SK-N-SH (cell line): ENCODE measurements at regions not wholly inside any gene's neighbourhood (a gene's known extent, or its start where the extent isn't known, plus 50 kb on each side); places are given as distances from the start of the nearest gene placed in this dataset.

ENCODE experiments used
- CTCF ChIA-PET: fragments of 300-600, 350-600 bp; formaldehyde crosslinking; extraction: SDS; loops from one replicate; lab custom pipeline; 2021; lab: Yijun Ruan, JAX
- POLR2A ChIA-PET: fragments of 350-600 bp; sonication (Branson Sonifier 250); formaldehyde crosslinking; extraction: SDS; loops from one replicate; lab custom pipeline; 2020; ENCODE audit warnings: antibody characterized with exemption, inconsistent platforms; lab: Yijun Ruan, JAX
- DNase-seq: peaks from one replicate; pipeline ENCODE4 v3.0.0; 2012
- H2AFZ ChIP-seq: fragments of 200-600 bp; sonication (generic); 2 replicates; pipeline ENCODE4 v1.8.1; 2016; ENCODE audit warnings: antibody characterized with exemption, mild to moderate bottlenecking, low read depth
- H3F3A ChIP-seq: fragments of 200-600 bp; sonication (generic); replicated peaks from 2 replicates; pipeline ENCODE3; 2016; ENCODE audit warnings: antibody characterized with exemption, mild to moderate bottlenecking; ENCODE audit not compliant: insufficient read depth
- H3K27ac ChIP-seq, 2 experiments: fragments of 200-500 bp in 1 of 2; fragments of 200-600 bp in 1 of 2; sonication (Bioruptor generic) in 1 of 2; sonication (generic), shearing (Covaris generic) in 1 of 2; 2 replicates each; pipeline versions ENCODE4 v1.5.1 to v1.6.1; 2014 to 2016; ENCODE audit warnings: low read depth in 2 of 2, inconsistent platforms in 1 of 2, low read length in 1 of 2, mild to moderate bottlenecking in 1 of 2, mixed read lengths in 1 of 2
- H3K27me3 ChIP-seq: fragments of 200-600 bp; sonication (generic), shearing (Covaris generic); 2 replicates; pipeline ENCODE4 v1.6.1; 2016; ENCODE audit warnings: mixed run types; ENCODE audit not compliant: insufficient read depth
- H3K36me3 ChIP-seq, 2 experiments: fragments of 200-500 bp in 1 of 2; fragments of 200-600 bp in 1 of 2; sonication (Bioruptor generic) in 1 of 2; sonication (generic) in 1 of 2; replicated peaks in 1 of 2; 2 replicates each; pipeline versions ENCODE3 to v1.5.1; 2014 to 2016; ENCODE audit warnings: low read length in 1 of 2, mild to moderate bottlenecking in 1 of 2; ENCODE audit not compliant: insufficient read depth in 2 of 2, control insufficient read depth in 1 of 2
- H3K4me1 ChIP-seq, 2 experiments: fragments of 200-500 bp in 1 of 2; fragments of 200-600 bp in 1 of 2; sonication (Bioruptor generic) in 1 of 2; sonication (generic), shearing (Covaris generic) in 1 of 2; 2 replicates each; pipeline versions ENCODE4 v1.5.1 to v1.6.1; 2014 to 2016; ENCODE audit warnings: low read depth in 1 of 2, low read length in 1 of 2, mixed run types in 1 of 2; ENCODE audit not compliant: insufficient read depth in 2 of 2, control insufficient read depth in 1 of 2
- H3K4me2 ChIP-seq: fragments of 200-600 bp; sonication (generic), shearing (Covaris generic); 2 replicates; pipeline ENCODE4 v1.6.1; 2017; ENCODE audit warnings: mixed run types
- H3K4me3 ChIP-seq, 2 experiments: fragments of 200-500 bp in 1 of 2; fragments of 200-600 bp in 1 of 2; sonication (Bioruptor generic) in 1 of 2; sonication (generic), shearing (Covaris generic) in 1 of 2; 2 replicates each; pipeline versions ENCODE4 v1.5.1 to v1.8.1; 2014 to 2016; ENCODE audit warnings: low read depth in 2 of 2, inconsistent platforms in 1 of 2, low read length in 1 of 2, mild to moderate bottlenecking in 1 of 2, mixed read lengths in 1 of 2, moderate library complexity in 1 of 2
- H3K79me2 ChIP-seq: fragments of 200-600 bp; sonication (generic); 2 replicates; pipeline ENCODE4 v1.8.1; 2017; ENCODE audit warnings: mild to moderate bottlenecking; ENCODE audit not compliant: insufficient read depth
- H3K9ac ChIP-seq: fragments of 200-600 bp; sonication (generic); 2 replicates; pipeline ENCODE4 v1.6.1; 2017; ENCODE audit warnings: mixed run types
- H3K9me2 ChIP-seq: fragments of 200-600 bp; sonication (generic); 2 replicates; pipeline ENCODE4 v1.6.1; 2017; ENCODE audit warnings: mixed run types
- H3K9me3 ChIP-seq: fragments of 200-600 bp; sonication (generic); 2 replicates; pipeline ENCODE4 v1.6.1; 2017; ENCODE audit warnings: mixed run types, mild to moderate bottlenecking, moderate library complexity
- H4K20me1 ChIP-seq: fragments of 200-600 bp; sonication (generic); 2 replicates; pipeline ENCODE4 v1.6.1; 2017; ENCODE audit warnings: mild to moderate bottlenecking, mixed run types; ENCODE audit not compliant: insufficient read depth
- ELF1 ChIP-seq: IDR thresholded peaks from 2 replicates; pipeline ENCODE4 v1.4.0; 2012
- FOXM1 ChIP-seq: IDR thresholded peaks from 2 replicates; pipeline ENCODE4 v1.4.0; 2012; ENCODE audit warnings: low read depth, mild to moderate bottlenecking
- GABPA ChIP-seq: IDR thresholded peaks from 2 replicates; pipeline ENCODE4 v1.4.0; 2012; ENCODE audit warnings: low read depth, mild to moderate bottlenecking
- GATA2 ChIP-seq: sonication (generic); formaldehyde crosslinking; IDR thresholded peaks from 2 replicates; pipeline ENCODE4 v1.5.0; 2020; ENCODE audit warnings: mild to moderate bottlenecking, missing genetic modification reagents
- JUND ChIP-seq: IDR thresholded peaks from 2 replicates; pipeline ENCODE4 v1.4.0; 2012
- MXI1 ChIP-seq: IDR thresholded peaks from 2 replicates; pipeline ENCODE4 v1.6.1; 2012; ENCODE audit warnings: mild to moderate bottlenecking, low read depth, low read length, improper control_type of control experiment
- NFIC ChIP-seq: IDR thresholded peaks from 2 replicates; pipeline ENCODE4 v1.4.0; 2012; ENCODE audit warnings: borderline replicate concordance
- NRF1 ChIP-seq: IDR thresholded peaks from 2 replicates; pipeline ENCODE4 v1.6.1; 2012; ENCODE audit warnings: low read depth, mild to moderate bottlenecking, low read length
- POLR2AphosphoS5 ChIP-seq: IDR thresholded peaks from 2 replicates; pipeline ENCODE4 v1.6.1; 2012; ENCODE audit warnings: low read depth, low read length
- RCOR1 ChIP-seq: fragments of 150-350 bp; IDR thresholded peaks from 2 replicates; pipeline ENCODE4 v1.6.1; 2017; ENCODE audit warnings: antibody characterized with exemption, low read length
- RXRA ChIP-seq: IDR thresholded peaks from 2 replicates; pipeline ENCODE4 v1.4.0; 2012; ENCODE audit warnings: low read depth, mild to moderate bottlenecking, borderline replicate concordance
- WGBS: methylation state at CpG from one replicate; pipeline ENCODE4 v1.1.6; 2017; ENCODE audit warnings: low lambda C conversion rate; 5-methylcytosine and 5-hydroxymethylcytosine counted together
- TF ChIP-seq, protein P1 (sequence below): fragments of 200-600 bp; sonication (generic); IDR thresholded peaks from 2 replicates; pipeline ENCODE4 v1.6.1; 2017; ENCODE audit warnings: antibody characterized with exemption, mild to moderate bottlenecking, moderate library complexity
- TF ChIP-seq, protein P2 (sequence below): IDR thresholded peaks from 2 replicates; pipeline ENCODE4 v1.4.0; 2012; ENCODE audit warnings: low read depth, borderline replicate concordance
- TF ChIP-seq, protein P3 (sequence below): IDR thresholded peaks from 2 replicates; pipeline ENCODE4 v1.6.1; 2012; ENCODE audit warnings: mild to moderate bottlenecking, low read depth, low read length, moderate library complexity
- TF ChIP-seq, protein P4 (sequence below): fragments of 150-350 bp; IDR thresholded peaks from 2 replicates; pipeline ENCODE4 v1.6.1; 2017; ENCODE audit warnings: antibody characterized with exemption, low read length, low read depth, borderline replicate concordance

DNA sequence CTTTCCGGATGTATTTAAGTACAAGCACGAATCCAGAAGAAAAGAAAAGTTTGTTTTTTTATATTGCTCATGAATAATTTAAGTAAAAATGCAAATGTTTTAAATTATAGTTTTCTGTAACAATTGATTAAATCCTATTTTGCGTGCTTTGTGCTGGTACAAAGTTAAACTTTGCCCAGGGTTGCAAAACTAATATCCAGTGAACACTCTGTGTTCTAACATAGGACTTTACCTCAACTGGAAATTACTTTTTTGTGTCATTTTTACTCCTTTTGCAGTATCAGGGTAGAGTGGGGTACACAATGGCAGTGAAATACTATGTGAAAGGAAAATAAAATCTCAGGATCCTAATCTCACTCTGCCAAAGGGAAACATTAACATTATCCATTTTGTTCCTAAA, 801.4 kb upstream of the MBL2 start:
- H3K27ac ChIP-seq: no peak overlapping the region
- no peak overlapping the region for H3K4me2 ChIP-seq
- CTCF ChIA-PET: no interaction called here
- no peaks in the 10 kb centered on the region for H3K9me2 ChIP-seq
- H3K79me2 ChIP-seq: no peaks in the 10 kb centered on the region
- H3F3A ChIP-seq: no peaks in the 10 kb centered on the region
- H3K9ac ChIP-seq: no peak overlapping the region
- no peaks in the 10 kb centered on the region for H4K20me1 ChIP-seq
- no peak overlapping the region for H2AFZ ChIP-seq
- TF ChIP-seq GABPA (no peak), MXI1 (no peak), NRF1 (no peak), RCOR1 (no peak), POLR2AphosphoS5 (no peak), RXRA (no peak)
- TF ChIP-seq, protein P1, sequence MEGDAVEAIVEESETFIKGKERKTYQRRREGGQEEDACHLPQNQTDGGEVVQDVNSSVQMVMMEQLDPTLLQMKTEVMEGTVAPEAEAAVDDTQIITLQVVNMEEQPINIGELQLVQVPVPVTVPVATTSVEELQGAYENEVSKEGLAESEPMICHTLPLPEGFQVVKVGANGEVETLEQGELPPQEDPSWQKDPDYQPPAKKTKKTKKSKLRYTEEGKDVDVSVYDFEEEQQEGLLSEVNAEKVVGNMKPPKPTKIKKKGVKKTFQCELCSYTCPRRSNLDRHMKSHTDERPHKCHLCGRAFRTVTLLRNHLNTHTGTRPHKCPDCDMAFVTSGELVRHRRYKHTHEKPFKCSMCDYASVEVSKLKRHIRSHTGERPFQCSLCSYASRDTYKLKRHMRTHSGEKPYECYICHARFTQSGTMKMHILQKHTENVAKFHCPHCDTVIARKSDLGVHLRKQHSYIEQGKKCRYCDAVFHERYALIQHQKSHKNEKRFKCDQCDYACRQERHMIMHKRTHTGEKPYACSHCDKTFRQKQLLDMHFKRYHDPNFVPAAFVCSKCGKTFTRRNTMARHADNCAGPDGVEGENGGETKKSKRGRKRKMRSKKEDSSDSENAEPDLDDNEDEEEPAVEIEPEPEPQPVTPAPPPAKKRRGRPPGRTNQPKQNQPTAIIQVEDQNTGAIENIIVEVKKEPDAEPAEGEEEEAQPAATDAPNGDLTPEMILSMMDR: no peak
- TF ChIP-seq, protein P2, sequence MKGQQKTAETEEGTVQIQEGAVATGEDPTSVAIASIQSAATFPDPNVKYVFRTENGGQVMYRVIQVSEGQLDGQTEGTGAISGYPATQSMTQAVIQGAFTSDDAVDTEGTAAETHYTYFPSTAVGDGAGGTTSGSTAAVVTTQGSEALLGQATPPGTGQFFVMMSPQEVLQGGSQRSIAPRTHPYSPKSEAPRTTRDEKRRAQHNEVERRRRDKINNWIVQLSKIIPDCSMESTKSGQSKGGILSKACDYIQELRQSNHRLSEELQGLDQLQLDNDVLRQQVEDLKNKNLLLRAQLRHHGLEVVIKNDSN: no peak
- TF ChIP-seq, protein P3, sequence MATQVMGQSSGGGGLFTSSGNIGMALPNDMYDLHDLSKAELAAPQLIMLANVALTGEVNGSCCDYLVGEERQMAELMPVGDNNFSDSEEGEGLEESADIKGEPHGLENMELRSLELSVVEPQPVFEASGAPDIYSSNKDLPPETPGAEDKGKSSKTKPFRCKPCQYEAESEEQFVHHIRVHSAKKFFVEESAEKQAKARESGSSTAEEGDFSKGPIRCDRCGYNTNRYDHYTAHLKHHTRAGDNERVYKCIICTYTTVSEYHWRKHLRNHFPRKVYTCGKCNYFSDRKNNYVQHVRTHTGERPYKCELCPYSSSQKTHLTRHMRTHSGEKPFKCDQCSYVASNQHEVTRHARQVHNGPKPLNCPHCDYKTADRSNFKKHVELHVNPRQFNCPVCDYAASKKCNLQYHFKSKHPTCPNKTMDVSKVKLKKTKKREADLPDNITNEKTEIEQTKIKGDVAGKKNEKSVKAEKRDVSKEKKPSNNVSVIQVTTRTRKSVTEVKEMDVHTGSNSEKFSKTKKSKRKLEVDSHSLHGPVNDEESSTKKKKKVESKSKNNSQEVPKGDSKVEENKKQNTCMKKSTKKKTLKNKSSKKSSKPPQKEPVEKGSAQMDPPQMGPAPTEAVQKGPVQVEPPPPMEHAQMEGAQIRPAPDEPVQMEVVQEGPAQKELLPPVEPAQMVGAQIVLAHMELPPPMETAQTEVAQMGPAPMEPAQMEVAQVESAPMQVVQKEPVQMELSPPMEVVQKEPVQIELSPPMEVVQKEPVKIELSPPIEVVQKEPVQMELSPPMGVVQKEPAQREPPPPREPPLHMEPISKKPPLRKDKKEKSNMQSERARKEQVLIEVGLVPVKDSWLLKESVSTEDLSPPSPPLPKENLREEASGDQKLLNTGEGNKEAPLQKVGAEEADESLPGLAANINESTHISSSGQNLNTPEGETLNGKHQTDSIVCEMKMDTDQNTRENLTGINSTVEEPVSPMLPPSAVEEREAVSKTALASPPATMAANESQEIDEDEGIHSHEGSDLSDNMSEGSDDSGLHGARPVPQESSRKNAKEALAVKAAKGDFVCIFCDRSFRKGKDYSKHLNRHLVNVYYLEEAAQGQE: no peak
- TF ChIP-seq, protein P4, sequence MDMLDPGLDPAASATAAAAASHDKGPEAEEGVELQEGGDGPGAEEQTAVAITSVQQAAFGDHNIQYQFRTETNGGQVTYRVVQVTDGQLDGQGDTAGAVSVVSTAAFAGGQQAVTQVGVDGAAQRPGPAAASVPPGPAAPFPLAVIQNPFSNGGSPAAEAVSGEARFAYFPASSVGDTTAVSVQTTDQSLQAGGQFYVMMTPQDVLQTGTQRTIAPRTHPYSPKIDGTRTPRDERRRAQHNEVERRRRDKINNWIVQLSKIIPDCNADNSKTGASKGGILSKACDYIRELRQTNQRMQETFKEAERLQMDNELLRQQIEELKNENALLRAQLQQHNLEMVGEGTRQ: no peak
- POLR2A ChIA-PET: no interaction called here
- no peaks in the 10 kb centered on the region for H3K9me3 ChIP-seq
- no peaks in the 10 kb centered on the region for H3K36me3 ChIP-seq
- WGBS: 28% methylated on average over 3 of the region's 3 CpGs
- H3K27me3 ChIP-seq: no peaks in the 10 kb centered on the region
- H3K4me1 ChIP-seq: no peaks in the 10 kb centered on the region
- H3K4me3 ChIP-seq: no peak overlapping the region
- no peak for DNase-seq

DNA sequence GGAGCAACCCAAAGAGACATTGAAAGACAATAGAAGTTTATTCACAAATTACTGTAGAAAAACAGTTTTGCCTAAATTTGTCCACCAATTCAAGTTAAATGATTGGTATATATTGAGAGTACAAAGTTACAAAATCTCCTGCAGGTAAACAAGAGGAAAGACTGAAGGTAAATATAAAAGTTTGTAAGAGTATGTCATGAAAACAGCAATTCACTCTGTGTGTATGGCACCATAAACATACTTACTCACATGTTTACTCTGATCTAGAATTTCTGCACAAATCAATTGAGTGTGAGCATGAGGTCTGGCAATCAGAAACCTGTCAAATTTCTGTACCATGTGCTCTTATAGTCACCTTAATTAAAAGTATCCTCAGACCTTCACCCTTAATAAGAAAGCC, 800.9 kb upstream of the MBL2 start:
- Histone ChIP-seq H4K20me1 (no peaks in the 10 kb centered on the region), H3K27ac (no peak overlapping the region), H3K4me3 (no peak overlapping the region), H3K9me3 (no peaks in the 10 kb centered on the region), H3K9me2 (no peaks in the 10 kb centered on the region), H2AFZ (no peak overlapping the region), H3K4me1 (no peaks in the 10 kb centered on the region), H3K4me2 (no peak overlapping the region), H3F3A (no peaks in the 10 kb centered on the region), H3K79me2 (no peaks in the 10 kb centered on the region), H3K9ac (no peak overlapping the region)
- CTCF ChIA-PET: no interaction called here
- POLR2A ChIA-PET: no interaction called here
- no peak for DNase-seq
- no peak for TF ChIP-seq JUND
- no peak for TF ChIP-seq MXI1
- no peak for TF ChIP-seq ELF1
- TF ChIP-seq FOXM1: no peak
- no peak for TF ChIP-seq NRF1
- TF ChIP-seq GATA2 (CRISPR knock-in tag): no peak
- TF ChIP-seq NFIC: no peak
- TF ChIP-seq, all 33 proteins: peak for 0
- no peaks in the 10 kb centered on the region for H3K36me3 ChIP-seq
- no peaks in the 10 kb centered on the region for H3K27me3 ChIP-seq
